ENCODE measurements at regions not wholly inside any gene's neighbourhood (a gene's known extent, or its start where the extent isn't known, plus 50 kb on each side); places are given as distances from the start of the nearest gene placed in this dataset.

DNA sequence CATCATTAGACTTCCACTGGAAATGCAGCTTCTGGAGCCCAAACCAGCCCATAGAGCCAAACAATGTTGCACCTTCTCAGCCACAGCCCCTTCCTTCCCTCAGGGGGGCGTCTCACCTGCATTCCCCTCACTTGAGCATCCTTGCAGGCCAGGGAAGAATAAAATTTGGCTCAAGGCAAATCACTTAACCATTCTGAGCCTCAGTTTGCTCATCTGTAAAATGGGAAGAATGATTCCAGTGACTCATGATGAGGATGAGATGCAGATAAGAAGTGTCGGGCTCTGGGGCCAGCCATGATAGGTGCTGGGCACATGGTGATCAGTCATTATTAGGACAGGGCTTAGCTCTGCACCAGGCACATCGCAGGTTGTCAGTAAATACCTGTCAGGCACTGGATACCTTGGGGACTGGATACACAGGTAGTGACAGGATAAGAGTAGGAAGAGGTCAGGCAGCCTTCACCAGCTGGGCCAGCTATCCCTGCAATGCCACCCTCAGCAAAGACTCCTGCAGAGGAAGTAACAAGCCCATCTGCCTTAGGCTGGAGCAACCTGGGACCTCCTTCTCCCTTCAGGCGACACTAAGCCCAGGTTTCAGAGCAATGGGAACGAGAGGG is 208.0 kb upstream of the TNRC6C start:
- Mint-ChIP-seq H3K9me3 (peaks cover 7% of the 10 kb centered on the region), H3K4me3 (no peak overlapping the region), H3K27me3 (no peaks in the 10 kb centered on the region), H3K27ac (no peak overlapping the region), H3K4me1 (ENCODE audit: low read depth) (no peaks in the 10 kb centered on the region), H3K36me3 (no peaks in the 10 kb centered on the region)
- CTCF ChIA-PET = no interaction called here
- intact Hi-C loops (cut with micrococcal nuclease) = no loop called here
- no peak for DNase-seq
- POLR2A ChIA-PET = no interaction called here

DNA sequence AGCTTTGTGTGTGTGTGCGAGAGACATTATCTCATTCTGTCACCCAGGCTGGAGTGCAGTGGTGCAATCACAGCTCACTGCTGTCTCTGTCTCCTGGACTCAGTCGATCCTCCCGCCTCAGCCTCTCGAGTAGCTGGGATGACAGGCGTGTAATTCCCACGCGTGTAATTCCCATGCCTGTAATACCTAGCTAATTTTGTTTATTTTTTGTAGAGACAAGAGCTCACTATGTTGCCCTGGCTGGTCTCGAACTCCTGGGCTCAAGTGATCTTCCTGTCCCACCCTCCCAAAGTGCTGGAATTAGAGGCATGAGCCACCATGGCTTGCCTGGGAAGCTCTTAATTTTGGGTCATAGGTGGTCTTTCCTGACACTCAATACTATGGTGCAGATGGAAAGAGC is 205.3 kb upstream of the TNRC6C start:
- Mint-ChIP-seq H3K27me3 (no peaks in the 10 kb centered on the region), H3K4me3 (no peak overlapping the region), H3K36me3 (no peaks in the 10 kb centered on the region), H3K9me3 (peaks cover 7% of the 10 kb centered on the region), H3K4me1 (ENCODE audit: low read depth) (no peaks in the 10 kb centered on the region), H3K27ac (no peak overlapping the region)
- DNase-seq = no peak
- intact Hi-C loops (cut with micrococcal nuclease) = no loop called here
- CTCF ChIA-PET = no interaction called here
- POLR2A ChIA-PET = no interaction called here

DNA sequence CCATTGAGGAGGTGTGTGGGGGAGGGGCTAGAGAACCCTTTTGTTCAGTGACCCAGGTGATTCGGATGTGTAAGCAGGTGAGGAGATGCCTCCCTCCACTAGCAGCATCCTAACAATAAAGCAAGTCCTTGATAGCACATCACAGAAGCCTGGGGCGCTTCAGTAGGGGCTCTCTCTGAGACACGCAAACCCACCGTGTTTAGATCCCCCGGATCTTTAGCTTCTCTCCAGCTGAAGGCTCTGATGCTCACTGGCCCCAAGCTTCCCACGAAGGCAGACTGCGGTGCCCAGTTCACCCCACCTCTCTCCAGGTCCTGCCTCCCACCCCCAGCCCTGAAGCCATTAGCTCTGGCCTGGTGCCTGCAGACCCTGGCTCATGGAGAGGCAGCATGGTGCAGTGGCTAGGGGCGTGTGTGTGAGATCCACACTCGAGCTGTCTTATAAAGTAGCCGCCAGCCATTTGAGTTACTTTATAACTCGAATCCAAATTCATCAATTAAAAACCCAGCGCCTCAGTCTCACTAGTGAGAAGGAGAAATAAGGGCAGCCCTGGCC is 204.7 kb upstream of the TNRC6C start:
- intact Hi-C loops (cut with micrococcal nuclease) = no loop called here
- DNase-seq = no peak
- ChIA-PET CTCF (no interaction called here), POLR2A (no interaction called here)
- H3K4me3 Mint-ChIP-seq = no peak overlapping the region
- no peaks in the 10 kb centered on the region for H3K27me3 Mint-ChIP-seq
- H3K27ac Mint-ChIP-seq = no peak overlapping the region
- H3K9me3 Mint-ChIP-seq = peaks cover 7% of the 10 kb centered on the region
- no peaks in the 10 kb centered on the region for H3K36me3 Mint-ChIP-seq
- H3K4me1 Mint-ChIP-seq (ENCODE audit: low read depth) = no peaks in the 10 kb centered on the region

DNA sequence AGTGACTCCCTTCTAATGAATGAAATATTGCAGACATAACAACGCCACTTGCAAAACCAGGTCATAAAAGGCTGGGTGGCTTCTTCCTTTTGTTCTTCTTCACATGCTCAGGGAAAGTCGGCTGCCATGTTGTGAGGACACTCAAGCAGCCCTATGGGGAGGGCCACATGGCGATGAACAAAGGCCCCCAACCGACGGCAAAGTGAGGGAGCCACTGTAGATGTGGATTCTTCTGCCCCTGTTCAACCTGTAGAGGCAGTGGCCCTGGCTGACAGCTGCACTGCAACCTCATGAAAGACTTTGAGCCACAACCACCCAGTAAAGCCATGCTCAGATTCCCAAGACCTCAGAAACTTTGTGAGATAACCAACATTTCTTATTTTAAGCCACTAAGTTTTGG is 203.5 kb upstream of the TNRC6C start:
- H3K27ac Mint-ChIP-seq = no peak overlapping the region
- no peaks in the 10 kb centered on the region for H3K27me3 Mint-ChIP-seq
- ChIA-PET POLR2A (interaction anchor here (0.6 kb wide), 1 partner anchor 625 kb away, joined by 4 read pairs; no protein-coding TSS in a partner anchor), CTCF (interaction anchor here (1.4 kb wide), 1 partner anchor 212 kb away, joined by 4 read pairs; no protein-coding TSS in a partner anchor)
- no peak for DNase-seq
- H3K4me1 Mint-ChIP-seq (ENCODE audit: low read depth) = no peaks in the 10 kb centered on the region
- H3K9me3 Mint-ChIP-seq = peaks cover 7% of the 10 kb centered on the region
- H3K36me3 Mint-ChIP-seq = no peaks in the 10 kb centered on the region
- no peak overlapping the region for H3K4me3 Mint-ChIP-seq
- intact Hi-C loops (cut with micrococcal nuclease) = no loop called here

DNA sequence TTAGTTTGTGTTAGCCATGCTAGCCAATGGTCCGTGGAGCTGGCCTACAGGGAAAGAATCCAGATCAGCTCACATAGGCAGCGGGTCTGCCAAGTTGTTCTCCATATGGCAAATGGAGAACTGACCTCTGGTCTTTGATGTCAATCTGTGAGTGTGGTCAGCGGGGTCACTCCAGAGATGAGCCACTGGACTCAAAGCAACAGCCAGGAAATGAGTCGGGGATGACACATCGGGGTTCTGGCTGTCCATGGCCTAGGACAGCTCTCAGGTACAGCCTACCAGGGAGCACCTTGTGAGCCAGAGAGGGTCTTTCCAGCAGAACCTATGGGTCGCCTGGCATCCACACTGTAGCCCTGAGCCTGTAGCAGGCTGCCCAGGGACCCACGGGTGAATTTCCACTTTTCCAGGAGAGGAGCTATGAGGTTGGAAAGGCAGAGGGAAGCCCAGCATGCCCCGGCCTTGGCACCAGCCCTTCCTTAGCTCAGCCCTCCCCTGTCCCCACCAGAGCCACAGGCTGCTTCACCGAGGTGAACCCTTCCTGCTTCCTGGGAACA is 203.0 kb upstream of the TNRC6C start:
- ChIA-PET POLR2A (no interaction called here), CTCF (interaction anchor here (1.4 kb wide), 1 partner anchor 213 kb away, joined by 4 read pairs; no protein-coding TSS in a partner anchor)
- Mint-ChIP-seq H3K27me3 (no peaks in the 10 kb centered on the region), H3K4me1 (ENCODE audit: low read depth) (no peaks in the 10 kb centered on the region), H3K36me3 (no peaks in the 10 kb centered on the region), H3K9me3 (peaks cover 7% of the 10 kb centered on the region), H3K27ac (no peak overlapping the region), H3K4me3 (no peak overlapping the region)
- intact Hi-C loops (cut with micrococcal nuclease) = no loop called here
- DNase-seq = no peak

DNA sequence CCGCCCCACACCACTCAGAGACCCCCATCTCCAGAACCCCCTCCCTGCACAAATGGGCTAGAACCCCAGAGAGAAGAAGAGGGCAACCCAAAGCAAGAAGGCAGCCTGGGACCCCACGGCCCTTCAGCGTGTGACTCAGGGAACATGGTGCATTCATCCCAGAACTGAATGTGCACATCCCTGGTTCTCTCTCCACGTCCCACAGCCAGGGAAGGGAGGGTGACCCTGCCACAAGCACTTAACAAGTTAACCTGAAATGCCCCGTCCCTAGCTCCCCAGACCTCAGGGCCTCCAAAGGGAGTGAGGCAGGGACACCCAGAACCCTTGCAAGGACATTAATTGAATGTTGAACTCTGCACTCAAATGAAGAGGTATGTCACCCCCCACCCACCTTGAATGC is 202.5 kb upstream of the TNRC6C start:
- Mint-ChIP-seq H3K4me1 (ENCODE audit: low read depth) (no peaks in the 10 kb centered on the region), H3K27me3 (no peaks in the 10 kb centered on the region), H3K9me3 (peaks cover 7% of the 10 kb centered on the region), H3K36me3 (no peaks in the 10 kb centered on the region), H3K4me3 (no peak overlapping the region), H3K27ac (no peak overlapping the region)
- intact Hi-C loops (cut with micrococcal nuclease) = no loop called here
- CTCF ChIA-PET = no interaction called here
- POLR2A ChIA-PET = no interaction called here
- no peak for DNase-seq

DNA sequence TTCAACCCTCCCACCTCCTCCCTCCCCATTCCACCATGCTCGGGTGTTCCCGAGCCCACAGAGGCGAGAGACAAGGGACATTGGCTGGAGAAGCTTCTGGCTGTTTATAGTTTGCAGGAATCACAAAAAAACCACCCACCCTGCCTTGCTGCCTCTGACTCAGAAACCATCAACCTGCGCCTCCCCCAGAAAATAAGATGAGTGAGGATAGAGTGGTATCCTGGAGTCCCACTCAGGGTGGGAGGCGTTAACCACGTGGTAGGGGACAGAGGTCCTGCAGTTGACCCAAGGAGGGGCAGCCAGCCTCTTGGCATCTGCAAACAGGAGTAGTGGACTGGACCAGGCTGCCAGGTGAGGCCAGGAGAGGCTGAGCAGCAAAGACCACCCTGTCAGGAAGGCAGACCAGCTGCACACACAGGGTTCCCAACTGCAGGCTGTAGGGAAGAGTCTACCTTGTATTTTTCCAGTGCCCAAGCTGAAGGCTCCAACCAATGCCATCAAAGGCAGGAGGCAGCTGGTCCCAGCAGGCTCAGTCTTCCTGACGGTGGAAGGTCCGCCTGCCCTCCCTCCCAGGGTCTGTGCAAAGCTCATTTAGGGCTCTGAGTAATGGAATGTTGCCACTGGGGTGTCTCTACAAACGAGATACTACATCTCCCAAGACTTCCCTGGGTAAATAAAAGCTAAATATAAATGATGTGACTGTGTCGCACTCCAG is 201.5 kb upstream of the TNRC6C start:
- peaks cover 7% of the 10 kb centered on the region for H3K9me3 Mint-ChIP-seq
- no peaks in the 10 kb centered on the region for H3K36me3 Mint-ChIP-seq
- no peak overlapping the region for H3K27ac Mint-ChIP-seq
- H3K27me3 Mint-ChIP-seq = no peaks in the 10 kb centered on the region
- H3K4me1 Mint-ChIP-seq (ENCODE audit: low read depth) = no peaks in the 10 kb centered on the region
- no peak overlapping the region for H3K4me3 Mint-ChIP-seq
- ChIA-PET POLR2A (no interaction called here), CTCF (no interaction called here)
- intact Hi-C loops (cut with micrococcal nuclease) = no loop called here
- no peak for DNase-seq

DNA sequence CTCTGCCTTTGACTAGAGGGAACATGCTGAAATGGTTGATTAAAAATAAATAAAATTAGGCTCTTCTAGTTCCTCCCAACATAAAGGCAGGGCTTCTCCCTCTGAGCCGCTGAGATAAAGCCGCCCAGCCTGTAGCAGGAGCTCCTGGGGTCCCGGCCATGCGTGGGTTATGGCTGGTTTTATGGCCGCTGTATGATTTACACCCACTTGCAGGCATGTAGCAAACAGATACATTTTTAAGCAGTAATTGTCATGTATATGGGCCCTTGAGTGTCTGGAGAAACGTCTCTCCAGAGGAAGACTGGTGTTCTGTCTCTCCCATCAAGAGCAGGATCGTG is 201.0 kb upstream of the TNRC6C start:
- Mint-ChIP-seq H3K4me1 (ENCODE audit: low read depth) (no peaks in the 10 kb centered on the region), H3K36me3 (no peaks in the 10 kb centered on the region), H3K9me3 (peaks cover 7% of the 10 kb centered on the region), H3K4me3 (no peak overlapping the region), H3K27ac (no peak overlapping the region), H3K27me3 (no peaks in the 10 kb centered on the region)
- intact Hi-C loops (cut with micrococcal nuclease) = no loop called here
- ChIA-PET CTCF (no interaction called here), POLR2A (no interaction called here)
- DNase-seq = no peak

DNA sequence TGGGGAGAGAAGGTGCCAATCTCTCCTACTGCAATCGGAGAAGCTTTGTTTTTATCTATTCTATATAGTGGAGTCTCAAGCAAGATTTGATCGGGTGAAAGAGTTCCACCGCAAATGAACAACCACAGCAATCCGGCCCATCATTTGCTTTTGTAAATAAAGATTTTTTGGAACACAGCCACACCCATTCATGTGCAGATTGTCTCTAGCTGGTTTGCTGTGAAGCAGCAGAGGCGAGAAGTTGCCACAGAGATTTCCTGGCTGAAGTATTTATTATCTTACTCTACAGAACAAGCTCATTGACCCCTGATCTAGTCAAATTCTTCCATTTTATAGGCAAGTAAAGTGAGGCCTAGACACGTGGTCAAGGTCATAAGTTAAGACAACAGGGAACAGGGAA is 195.5 kb upstream of the TNRC6C start:
- CTCF ChIA-PET = interaction anchor here (0.9 to 1.1 kb wide), 2 partner anchors 8 to 251 kb away, joined by 3 to 5 read pairs; no protein-coding TSS in a partner anchor
- Mint-ChIP-seq H3K4me1 (ENCODE audit: low read depth) (no peaks in the 10 kb centered on the region), H3K27ac (no peak overlapping the region), H3K4me3 (no peak overlapping the region), H3K27me3 (no peaks in the 10 kb centered on the region), H3K36me3 (no peaks in the 10 kb centered on the region), H3K9me3 (no peaks in the 10 kb centered on the region)
- intact Hi-C loops (cut with micrococcal nuclease) = no loop called here
- POLR2A ChIA-PET = no interaction called here
- DNase-seq = no peak

DNA sequence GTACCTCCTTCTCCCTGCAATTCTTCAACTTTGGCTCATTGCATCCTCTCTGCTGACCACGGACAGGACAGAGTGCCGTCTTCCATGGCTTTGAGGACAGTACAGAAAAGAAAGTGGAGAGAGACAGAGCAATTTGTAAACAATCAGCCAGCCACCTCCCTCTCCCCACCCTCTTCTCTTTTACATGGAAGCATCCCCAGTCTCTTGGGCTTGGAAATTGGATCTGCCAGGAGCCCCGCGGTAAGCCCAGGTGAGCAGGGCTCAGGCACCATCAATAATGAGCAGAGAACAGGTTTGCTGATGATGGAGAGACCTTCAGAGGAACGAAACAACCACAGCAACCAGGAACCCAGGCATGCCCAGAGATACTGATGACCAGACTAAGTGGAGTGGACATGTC is 194.9 kb upstream of the TNRC6C start:
- CTCF ChIA-PET = no interaction called here
- POLR2A ChIA-PET = no interaction called here
- H3K27ac Mint-ChIP-seq = no peak overlapping the region

DNA sequence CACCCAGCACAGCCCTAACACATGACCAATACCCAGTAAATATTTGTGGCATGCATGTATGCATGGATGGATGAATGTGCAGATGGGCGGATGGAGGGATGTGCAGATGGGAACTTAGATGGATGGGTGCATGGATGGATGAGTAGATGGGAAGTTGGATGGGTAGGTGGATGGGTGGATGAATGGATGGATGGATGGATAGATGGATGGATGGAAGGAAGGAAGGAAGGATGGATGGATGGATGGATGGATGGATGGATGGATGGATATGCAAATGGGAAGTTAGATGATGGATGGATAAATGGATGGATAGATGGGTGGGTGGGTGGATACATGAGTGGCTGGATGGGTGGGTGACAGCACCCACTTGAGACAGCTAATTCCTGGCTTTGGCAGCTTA is 193.2 kb upstream of the TNRC6C start:
- H3K27ac Mint-ChIP-seq = no peak overlapping the region
- H3K27me3 Mint-ChIP-seq = no peaks in the 10 kb centered on the region
- H3K4me3 Mint-ChIP-seq = no peak overlapping the region
- no peak for DNase-seq
- H3K36me3 Mint-ChIP-seq = no peaks in the 10 kb centered on the region
- intact Hi-C loops (cut with micrococcal nuclease) = no loop called here
- no peaks in the 10 kb centered on the region for H3K4me1 Mint-ChIP-seq (ENCODE audit: low read depth)
- ChIA-PET POLR2A (no interaction called here), CTCF (interaction anchor here (1.5 kb wide), 1 partner anchor 249 kb away, joined by 3 read pairs; no protein-coding TSS in a partner anchor)
- H3K9me3 Mint-ChIP-seq = no peaks in the 10 kb centered on the region

More for the DNA sequence above, 194.9 kb upstream of the TNRC6C start:
- Mint-ChIP-seq H3K36me3 (no peaks in the 10 kb centered on the region), H3K27me3 (no peaks in the 10 kb centered on the region), H3K4me3 (no peak overlapping the region), H3K4me1 (ENCODE audit: low read depth) (no peaks in the 10 kb centered on the region), H3K9me3 (no peaks in the 10 kb centered on the region)
- intact Hi-C loops (cut with micrococcal nuclease) = no loop called here
- DNase-seq = no peak

DNA sequence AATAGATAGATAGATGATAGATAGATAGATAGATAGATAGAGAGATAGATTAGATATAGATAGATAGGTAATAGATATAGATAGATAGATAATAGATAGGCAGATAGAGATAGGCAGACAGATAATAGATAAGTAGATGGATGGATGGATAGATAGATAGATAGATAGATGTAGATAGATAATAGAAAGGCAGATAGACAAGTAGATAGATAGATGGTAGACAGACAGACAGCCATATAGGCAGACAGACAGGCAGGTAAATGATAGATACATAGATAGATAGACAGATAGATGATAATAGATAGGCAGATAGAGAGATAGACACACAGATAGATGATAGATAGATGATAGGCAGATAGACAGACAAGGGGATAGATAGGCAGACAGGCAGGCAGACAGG is 191.4 kb upstream of the TNRC6C start:
- no peaks in the 10 kb centered on the region for H3K4me1 Mint-ChIP-seq (ENCODE audit: low read depth)
- intact Hi-C loops (cut with micrococcal nuclease) = no loop called here
- no peak overlapping the region for H3K4me3 Mint-ChIP-seq
- H3K27ac Mint-ChIP-seq = no peak overlapping the region
- ChIA-PET POLR2A (no interaction called here), CTCF (no interaction called here)
- no peaks in the 10 kb centered on the region for H3K9me3 Mint-ChIP-seq
- no peaks in the 10 kb centered on the region for H3K36me3 Mint-ChIP-seq
- no peak for DNase-seq
- H3K27me3 Mint-ChIP-seq = no peaks in the 10 kb centered on the region
